ENCODE measurements at regions not wholly inside any gene's neighbourhood (a gene's known extent, or its start where the extent isn't known, plus 50 kb on each side); places are given as distances from the start of the nearest gene placed in this dataset.

DNA sequence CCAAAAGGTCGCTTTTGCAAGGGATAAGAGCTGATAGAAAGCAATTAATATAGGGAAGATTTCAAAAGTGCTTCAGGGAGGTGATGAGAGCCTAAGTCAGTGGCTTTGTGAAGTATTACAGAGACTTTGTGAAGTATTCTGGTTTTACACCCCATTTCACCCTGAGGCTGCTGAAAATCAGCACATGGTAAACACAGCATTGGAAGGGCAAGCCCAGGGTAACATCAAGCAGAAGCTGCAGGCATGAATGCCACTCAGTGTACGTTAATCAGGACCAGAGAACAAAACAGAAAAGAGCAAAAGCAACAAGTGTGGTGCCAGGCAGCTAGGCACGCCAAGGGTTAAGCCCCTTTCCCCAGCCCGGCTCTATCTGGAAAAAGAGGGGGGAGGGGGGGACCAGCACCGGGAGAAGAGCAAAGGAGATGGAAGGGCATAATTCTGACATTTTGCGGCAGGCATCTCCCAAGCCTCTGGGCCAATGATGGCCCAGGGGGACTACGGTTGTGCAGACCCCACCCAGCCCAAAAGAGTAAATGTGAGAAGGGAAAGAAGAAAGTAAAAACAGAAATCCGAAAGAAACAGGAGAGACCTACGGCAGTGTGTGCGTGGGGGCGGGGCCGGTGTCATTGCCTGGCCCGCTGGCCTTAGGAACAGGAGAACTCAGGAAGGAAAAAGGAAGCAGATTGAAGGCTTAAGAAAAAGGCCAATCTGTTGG is 58.9 kb downstream of the DHRS2 start:
- ATAC-seq (ENCODE audit: insufficient read depth, low FRiP score) (peak; percentile 19), DNase-seq (peak; percentile 36 to 63 (median 57))
- Histone ChIP-seq H3K27ac (ENCODE audit: low read depth in 1 of 2, low read length in 1 of 2) (no peak overlapping the region), H3K36me3 (ENCODE audit: control insufficient read depth in 4 of 4, insufficient read depth in 4 of 4, low read length in 4 of 4) (no peaks in the 10 kb centered on the region), H3K4me3 (no peak overlapping the region), H3K27me3 (ENCODE audit: control insufficient read depth in 3 of 3, insufficient read depth in 3 of 3, low read length in 2 of 3) (no peaks in the 10 kb centered on the region), H3K4me1 (ENCODE audit: control insufficient read depth in 5 of 5, insufficient read depth in 5 of 5, low read length in 5 of 5) (peaks cover 0 to 34% (median 7%) of the 10 kb centered on the region in 5 donors), H3K9me3 (ENCODE audit: control insufficient read depth in 4 of 4, insufficient read depth in 3 of 4, low read length in 3 of 4) (peaks cover 0 to 3% (median 0%) of the 10 kb centered on the region in 4 donors), H3K9ac (ENCODE audit: insufficient read depth in 1 of 2, low read length in 2 of 2) (peak overlapping the region in 1 of 2 donors; percentile 41)
- 10 to 11% methylated on average over 13 of the region's 13 CpGs for WGBS, 2 donors
- TF ChIP-seq, protein P1, sequence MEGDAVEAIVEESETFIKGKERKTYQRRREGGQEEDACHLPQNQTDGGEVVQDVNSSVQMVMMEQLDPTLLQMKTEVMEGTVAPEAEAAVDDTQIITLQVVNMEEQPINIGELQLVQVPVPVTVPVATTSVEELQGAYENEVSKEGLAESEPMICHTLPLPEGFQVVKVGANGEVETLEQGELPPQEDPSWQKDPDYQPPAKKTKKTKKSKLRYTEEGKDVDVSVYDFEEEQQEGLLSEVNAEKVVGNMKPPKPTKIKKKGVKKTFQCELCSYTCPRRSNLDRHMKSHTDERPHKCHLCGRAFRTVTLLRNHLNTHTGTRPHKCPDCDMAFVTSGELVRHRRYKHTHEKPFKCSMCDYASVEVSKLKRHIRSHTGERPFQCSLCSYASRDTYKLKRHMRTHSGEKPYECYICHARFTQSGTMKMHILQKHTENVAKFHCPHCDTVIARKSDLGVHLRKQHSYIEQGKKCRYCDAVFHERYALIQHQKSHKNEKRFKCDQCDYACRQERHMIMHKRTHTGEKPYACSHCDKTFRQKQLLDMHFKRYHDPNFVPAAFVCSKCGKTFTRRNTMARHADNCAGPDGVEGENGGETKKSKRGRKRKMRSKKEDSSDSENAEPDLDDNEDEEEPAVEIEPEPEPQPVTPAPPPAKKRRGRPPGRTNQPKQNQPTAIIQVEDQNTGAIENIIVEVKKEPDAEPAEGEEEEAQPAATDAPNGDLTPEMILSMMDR (IDR thresholded peaks at IDR 0.05; ENCODE audit: control extremely low read depth, extremely low read depth) = no peak

DNA sequence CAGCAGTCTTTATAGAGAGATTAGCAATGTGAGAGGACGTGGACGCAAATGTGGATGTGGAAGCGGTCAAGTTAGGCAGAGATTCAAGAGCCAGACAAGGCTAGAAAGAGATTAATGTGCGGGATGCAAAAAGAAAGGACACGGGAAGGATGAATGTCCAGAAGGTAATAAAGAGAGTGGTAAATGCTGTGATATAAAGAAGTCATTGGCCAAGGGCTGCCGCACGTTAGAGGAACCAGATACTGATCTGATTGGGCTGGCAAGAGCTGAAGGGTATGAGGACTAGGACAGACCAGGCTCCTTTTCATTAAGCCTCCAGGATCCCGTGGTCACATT is 59.5 kb downstream of the DHRS2 start:
- Histone ChIP-seq H3K27ac (ENCODE audit: low read depth in 1 of 2, low read length in 1 of 2) (no peak overlapping the region), H3K36me3 (ENCODE audit: control insufficient read depth in 4 of 4, insufficient read depth in 4 of 4, low read length in 4 of 4) (no peaks in the 10 kb centered on the region), H3K27me3 (ENCODE audit: control insufficient read depth in 3 of 3, insufficient read depth in 3 of 3, low read length in 2 of 3) (no peaks in the 10 kb centered on the region), H3K9ac (ENCODE audit: insufficient read depth in 1 of 2, low read length in 2 of 2) (peak overlapping the region in 1 of 2 donors; percentile 3), H3K4me3 (no peak overlapping the region), H3K4me1 (ENCODE audit: control insufficient read depth in 5 of 5, insufficient read depth in 5 of 5, low read length in 5 of 5) (peaks cover 0 to 34% (median 7%) of the 10 kb centered on the region in 5 donors), H3K9me3 (ENCODE audit: control insufficient read depth in 4 of 4, insufficient read depth in 3 of 4, low read length in 3 of 4) (no peaks in the 10 kb centered on the region)
- TF ChIP-seq, protein P1 (IDR thresholded peaks at IDR 0.05; ENCODE audit: control extremely low read depth, extremely low read depth) = no peak
- WGBS, 2 donors = 7 to 20% methylated on average over 8 of the region's 8 CpGs
- ATAC-seq (ENCODE audit: insufficient read depth, low FRiP score) = no peak
- no peak for DNase-seq

DNA sequence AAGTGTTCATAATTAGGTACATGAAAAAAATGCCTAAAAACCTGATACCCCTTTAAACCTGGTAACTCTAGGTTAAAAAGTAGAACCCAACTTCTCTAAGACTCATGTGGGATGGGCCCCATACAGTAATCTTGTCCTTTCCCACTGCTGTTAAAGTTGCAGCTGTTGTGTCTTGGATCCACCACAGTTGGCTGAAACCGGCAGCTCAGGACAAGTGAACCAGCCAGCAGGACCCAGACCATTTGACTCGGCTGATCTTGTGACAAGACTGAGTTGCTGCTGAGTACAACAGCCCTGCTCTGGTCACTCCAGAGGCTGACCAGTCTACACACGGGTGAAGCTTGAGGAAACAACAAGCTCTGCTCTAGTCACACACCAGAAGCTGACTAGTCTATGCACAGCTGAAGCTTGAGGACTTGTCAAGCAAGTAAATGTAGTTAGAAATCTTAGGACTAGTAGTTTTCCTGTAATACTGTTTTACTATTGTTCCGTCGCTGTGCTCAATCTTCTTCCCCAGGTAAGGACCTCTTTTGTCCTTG is 60.6 kb downstream of the DHRS2 start:
- H3K9me3 ChIP-seq (ENCODE audit: control insufficient read depth in 4 of 4, insufficient read depth in 3 of 4, low read length in 3 of 4) = no peaks in the 10 kb centered on the region
- ATAC-seq (ENCODE audit: insufficient read depth, low FRiP score) = no peak
- no peak for DNase-seq
- no peak overlapping the region for H3K27ac ChIP-seq (ENCODE audit: low read depth in 1 of 2, low read length in 1 of 2)
- no peaks in the 10 kb centered on the region for H3K36me3 ChIP-seq (ENCODE audit: control insufficient read depth in 4 of 4, insufficient read depth in 4 of 4, low read length in 4 of 4)
- TF ChIP-seq, protein P1 (IDR thresholded peaks at IDR 0.05; ENCODE audit: control extremely low read depth, extremely low read depth) = no peak
- peaks cover 0 to 34% (median 7%) of the 10 kb centered on the region in 5 donors for H3K4me1 ChIP-seq (ENCODE audit: control insufficient read depth in 5 of 5, insufficient read depth in 5 of 5, low read length in 5 of 5)
- H3K27me3 ChIP-seq (ENCODE audit: control insufficient read depth in 3 of 3, insufficient read depth in 3 of 3, low read length in 2 of 3) = no peaks in the 10 kb centered on the region
- no peak overlapping the region for H3K9ac ChIP-seq (ENCODE audit: insufficient read depth in 1 of 2, low read length in 2 of 2)
- H3K4me3 ChIP-seq = no peak overlapping the region
- 83 to 88% methylated on average over 5 of the region's 5 CpGs for WGBS, 2 donors
